SK-N-SH (cell line): ENCODE measurements at regions not wholly inside any gene's neighbourhood (a gene's known extent, or its start where the extent isn't known, plus 50 kb on each side); places are given as distances from the start of the nearest gene placed in this dataset.

Experiments
- CTCF ChIP-seq: fragments of 200-600 bp; sonication (generic); IDR thresholded peaks from 2 replicates; pipeline ENCODE4 v1.6.1; 2017; ENCODE audit warnings: antibody characterized with exemption, mild to moderate bottlenecking, moderate library complexity
- IRF3 ChIP-seq: fragments of 150-350 bp; IDR thresholded peaks from 2 replicates; pipeline ENCODE4 v1.6.1; 2016; ENCODE audit warnings: mild to moderate bottlenecking, low read depth, low read length
- RAD21 ChIP-seq: IDR thresholded peaks from 2 replicates; pipeline ENCODE4 v1.6.1; 2012; ENCODE audit warnings: mild to moderate bottlenecking, low read length
- SIN3A ChIP-seq: IDR thresholded peaks from 2 replicates; pipeline ENCODE4 v1.6.1; 2012; ENCODE audit warnings: low read depth, mild to moderate bottlenecking, low read length, moderate library complexity, borderline replicate concordance
- SMC3 ChIP-seq: IDR thresholded peaks from 2 replicates; pipeline ENCODE4 v1.6.1; 2012; ENCODE audit warnings: low read depth, low read length, improper control_type of control experiment

- no peak for TF ChIP-seq RAD21
- TF ChIP-seq CTCF: no peak
- TF ChIP-seq IRF3: no peak
- TF ChIP-seq SMC3: no peak
- TF ChIP-seq SIN3A: no peak
Measured at GRCh38 chr7:66558201-66558641, 70.5 kb upstream of the KCTD7 start.
